CD4-positive, alpha-beta T cell treated with Interleukin-15 for 1 hour (primary cell): ENCODE measurements at regions not wholly inside any gene's neighbourhood (a gene's known extent, or its start where the extent isn't known, plus 50 kb on each side); places are given as distances from the start of the nearest gene placed in this dataset.

Experiments used
- DNase-seq: peaks from one replicate; pipeline ENCODE4 v3.0.0-alpha.2; 2020

DNA sequence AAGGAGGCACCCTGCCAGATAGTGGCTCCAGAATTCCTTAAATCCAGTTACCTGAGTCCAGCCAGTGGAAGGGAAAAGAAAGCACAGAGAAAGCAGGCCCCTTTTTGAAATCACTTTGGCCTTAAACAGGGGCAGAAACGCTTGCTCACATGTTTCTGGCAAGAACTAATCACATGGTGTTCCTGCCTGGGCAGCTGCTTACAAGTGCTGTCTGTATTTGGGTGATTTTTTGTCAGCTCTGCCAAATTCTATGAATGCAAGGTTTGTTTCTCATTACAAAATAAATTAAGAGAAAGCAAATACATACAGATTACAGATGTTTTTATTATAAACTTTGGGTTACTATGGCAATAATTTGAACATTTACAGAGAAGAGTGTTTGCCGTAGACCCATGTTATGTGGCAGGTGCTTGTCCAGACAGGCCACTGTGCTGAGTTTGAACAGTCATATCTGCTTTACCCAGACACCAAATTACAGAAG lies 1237.8 kb downstream of the SLITRK5 start:
- DNase-seq = no peak

DNA sequence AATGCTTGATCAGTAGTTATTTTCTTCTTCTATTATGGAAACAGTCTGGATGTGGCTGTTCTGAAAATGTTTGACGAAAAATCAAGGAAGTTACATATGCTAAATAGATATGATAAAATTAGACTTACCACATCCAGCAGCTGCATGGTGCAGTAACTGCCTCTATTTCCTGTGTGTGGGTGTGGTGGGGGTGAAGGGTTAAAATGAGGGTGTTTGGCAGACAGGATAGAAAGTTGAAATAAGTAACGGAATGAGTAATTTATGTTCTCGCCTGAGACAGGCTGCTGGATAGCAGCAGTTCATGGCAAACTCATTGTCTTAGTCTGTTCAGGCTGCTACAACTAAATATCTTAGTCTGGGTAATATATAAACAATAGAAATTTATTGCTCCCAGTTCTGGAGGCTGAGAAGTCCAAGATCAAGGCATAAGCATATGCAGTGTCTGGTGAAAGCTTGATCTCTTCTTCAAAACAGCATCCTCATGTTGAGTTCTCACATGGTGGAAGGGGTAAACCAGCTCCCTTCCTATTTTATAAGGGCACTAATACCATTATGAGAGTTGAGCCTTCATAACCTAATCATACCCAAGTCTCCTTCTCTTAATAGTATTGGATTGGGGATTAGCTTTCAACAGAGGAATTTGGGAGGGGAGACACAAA lies 1248.9 kb downstream of the SLITRK5 start:
- no peak for DNase-seq

DNA sequence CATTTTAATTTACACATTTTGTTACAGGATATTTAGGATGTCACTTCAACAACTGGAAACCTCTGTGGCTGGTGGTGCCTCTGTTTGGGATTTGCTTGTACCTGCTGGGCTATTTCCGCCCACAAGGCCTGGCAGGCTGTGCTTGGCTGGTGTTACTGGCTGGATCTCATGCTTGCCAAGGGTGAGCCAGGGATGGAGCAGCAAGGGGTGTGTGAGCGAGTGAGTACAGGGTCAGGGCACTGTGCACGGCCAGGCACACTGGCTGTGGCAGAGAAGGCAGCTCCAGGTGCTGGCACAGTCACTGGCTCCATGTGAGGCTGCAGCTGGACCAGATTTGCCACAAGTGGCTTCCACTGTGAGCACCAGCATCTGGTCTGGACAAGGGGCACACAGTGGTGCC lies 1254.8 kb downstream of the SLITRK5 start:
- DNase-seq = no peak

DNA sequence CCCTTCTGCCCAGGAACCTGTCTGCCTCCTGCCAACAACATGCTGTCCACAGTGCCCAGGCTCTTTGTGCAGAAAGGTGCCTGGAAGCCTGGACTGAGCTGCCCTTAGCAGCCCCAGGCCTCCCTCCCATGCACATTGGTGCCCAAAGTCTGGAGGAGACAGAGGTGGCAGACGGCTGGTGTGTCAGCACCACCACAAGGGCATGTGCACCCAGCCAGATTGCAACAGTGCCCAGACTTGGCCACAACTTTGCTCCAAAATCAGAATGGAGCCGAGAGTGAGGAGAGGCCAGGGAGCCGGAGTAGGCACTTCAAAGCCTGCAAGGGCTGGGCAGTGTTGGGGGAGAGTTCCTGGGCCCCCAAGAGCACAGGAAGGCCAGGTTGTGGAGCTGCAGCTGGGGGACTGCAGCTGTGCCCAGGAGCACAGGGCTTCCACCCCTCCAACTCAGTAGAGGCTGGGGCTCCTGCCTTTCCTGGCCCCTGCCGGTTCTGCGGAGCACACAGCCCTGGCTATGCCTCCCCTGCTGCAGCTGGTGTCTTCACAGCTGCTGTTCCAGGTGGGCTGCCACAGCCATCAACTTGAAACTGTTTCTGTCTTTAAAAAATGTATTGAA lies 1255.8 kb downstream of the SLITRK5 start:
- no peak for DNase-seq

DNA sequence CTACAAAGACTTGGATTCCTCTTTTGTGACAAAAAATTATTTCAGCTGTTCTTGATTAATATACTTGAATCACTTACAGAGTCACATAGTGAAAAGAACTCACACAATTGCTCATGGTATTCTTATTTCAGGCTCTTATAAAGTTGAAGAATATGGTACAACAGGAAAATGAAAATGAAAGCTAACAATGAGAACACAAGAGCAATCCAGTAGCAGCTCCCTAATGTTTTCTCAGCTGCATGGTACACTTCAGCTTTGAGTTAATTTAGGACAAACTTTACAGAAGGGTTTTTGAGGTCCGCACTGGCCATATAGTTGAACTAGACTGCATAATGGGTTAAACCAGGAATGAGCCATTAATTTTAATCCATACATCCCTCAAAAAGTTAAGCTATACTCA lies 1261.8 kb downstream of the SLITRK5 start:
- DNase-seq = no peak

DNA sequence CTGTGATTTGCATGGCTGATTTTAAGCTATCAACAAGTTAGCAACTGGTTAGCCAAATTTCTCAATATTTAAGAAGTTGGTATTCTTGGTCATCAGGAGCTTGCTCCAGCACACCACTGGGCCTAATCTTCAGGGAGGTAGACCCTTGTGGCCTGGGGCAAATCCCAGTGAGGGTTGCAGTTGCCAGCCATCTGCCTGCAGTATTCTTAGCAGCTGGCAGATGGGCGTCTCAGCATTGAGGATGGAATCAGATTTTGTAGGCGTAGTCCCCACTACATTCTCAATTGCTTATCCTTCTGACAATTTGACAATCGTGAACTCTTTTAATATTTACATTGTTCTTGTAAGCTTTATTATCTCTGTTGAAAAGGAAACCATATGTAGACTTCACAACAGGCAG lies 1266.2 kb downstream of the SLITRK5 start:
- no peak for DNase-seq

DNA sequence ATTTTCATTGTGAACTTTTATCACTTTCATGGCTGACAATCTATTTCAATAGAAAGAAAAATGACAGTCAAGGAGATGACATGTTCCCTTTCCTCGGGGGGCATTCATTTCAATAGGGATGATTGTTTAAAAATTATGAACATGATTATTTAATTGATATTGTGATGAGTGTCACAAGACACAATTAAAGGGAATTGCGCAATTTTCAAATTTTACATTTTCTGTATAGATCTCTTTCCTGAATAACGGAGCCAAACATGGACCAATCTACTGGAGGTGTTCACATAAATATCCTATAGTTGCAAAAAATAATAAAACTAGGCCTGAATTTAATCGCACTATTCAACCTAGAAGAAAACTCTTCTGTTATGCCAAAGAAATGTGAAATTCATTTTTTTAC lies 1274.6 kb downstream of the SLITRK5 start:
- no peak for DNase-seq

DNA sequence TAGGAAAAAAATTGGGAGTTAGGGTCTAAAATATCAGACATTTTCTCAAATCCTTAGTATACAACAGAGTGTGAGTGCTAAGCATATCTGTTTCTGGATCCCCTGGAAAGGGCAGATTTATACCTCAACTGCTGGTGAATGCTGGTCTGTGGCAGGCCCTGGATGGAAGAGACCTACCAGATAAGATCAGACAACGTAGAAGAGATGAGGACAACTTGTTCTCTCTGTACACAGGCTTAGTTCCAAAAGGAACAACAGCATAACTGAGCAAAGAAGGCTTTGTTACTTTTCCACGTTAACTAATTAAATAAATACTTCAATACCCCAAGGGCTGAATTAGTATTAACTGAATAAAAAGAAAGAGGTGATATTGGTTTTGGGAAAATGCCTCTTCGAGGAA lies 1277.3 kb downstream of the SLITRK5 start:
- no peak for DNase-seq

DNA sequence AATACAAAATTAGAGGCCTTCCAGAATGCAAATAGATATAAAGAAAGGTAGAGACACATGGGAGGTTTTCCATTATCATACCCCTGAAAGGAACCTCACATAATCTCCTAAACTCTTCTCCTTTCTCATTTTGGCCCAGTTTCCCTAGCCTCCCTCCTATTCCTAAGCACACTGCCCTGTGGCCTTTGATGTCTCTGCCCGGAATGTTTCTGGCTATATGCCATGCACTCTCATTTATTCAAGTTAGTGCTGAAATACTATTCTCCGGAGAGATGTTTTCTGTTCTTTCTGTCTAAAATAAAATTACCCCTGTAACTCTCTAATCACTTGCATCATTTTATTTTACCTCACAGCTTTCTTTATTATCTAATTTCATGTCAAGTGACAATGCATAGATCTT lies 1287.7 kb downstream of the SLITRK5 start:
- DNase-seq = no peak

DNA sequence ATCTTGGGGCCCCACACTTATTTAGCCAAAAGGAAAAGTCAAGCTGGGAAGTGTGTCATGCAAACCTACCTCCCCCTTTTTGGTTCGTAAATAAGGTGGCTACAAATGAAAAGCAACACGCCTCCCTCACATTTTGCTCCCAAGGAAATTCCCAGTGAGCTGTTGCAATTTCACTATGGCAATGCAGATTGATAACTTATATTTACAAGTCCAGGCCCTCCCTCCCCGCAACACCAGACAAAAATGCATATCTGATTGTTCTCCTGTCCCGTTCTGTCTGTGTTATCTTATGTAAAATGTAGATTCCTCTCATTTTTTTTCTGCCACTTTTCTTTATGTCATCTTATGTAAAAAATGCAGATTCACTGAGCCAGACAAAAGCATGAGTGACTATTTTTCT lies 1305.3 kb downstream of the SLITRK5 start:
- DNase-seq = no peak

DNA sequence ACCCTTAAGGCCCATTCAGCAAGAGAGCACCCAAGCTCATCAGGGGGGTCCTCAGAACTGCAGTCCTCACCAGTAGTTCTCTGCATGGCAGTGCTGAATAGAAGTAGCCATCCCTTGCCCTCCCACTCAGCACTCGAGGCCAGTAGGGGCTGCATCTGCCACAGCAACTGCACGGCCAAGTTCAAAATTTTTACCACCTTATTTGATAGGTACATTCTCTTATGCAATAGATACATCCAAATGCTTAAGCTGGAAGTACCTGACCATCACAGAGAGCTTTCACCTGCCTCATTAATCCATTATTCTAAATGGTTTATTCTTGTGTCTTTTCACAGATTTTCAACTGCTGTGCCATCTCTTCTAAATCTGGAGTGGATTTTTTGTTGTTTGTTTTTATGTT lies 1307.4 kb downstream of the SLITRK5 start:
- DNase-seq = no peak

DNA sequence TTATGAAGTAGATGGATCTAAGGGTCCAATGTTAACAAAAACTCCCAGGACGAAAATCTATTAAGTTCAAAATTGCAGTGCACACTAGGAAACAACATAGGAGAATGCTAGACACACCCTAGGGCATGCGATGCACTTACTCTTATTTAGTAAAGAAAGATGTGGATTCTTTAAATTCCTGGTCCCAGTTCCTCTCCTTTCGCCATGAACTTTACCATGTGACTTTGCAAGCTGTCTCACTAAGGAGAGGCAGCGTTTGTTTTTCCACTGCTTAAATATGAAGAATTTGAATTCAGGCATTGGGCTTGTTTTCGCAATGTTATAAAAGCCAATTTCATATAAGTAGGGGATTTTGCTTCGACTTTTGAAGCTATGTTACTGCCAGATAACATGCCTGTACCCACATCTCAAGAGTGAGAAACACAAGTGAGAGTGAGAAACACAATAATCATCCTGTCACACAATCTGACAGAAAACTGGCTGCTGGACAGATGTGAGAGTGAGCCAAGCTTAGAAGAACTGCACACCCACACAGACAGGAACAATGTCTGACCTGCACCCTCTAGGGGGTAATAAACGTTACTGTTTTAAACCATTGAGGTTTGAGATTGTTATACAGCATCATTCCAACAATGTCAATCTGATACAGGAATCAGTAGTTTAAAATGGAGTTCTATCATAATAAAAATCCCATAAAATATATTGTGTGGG lies 1308.4 kb downstream of the SLITRK5 start:
- no peak for DNase-seq

DNA sequence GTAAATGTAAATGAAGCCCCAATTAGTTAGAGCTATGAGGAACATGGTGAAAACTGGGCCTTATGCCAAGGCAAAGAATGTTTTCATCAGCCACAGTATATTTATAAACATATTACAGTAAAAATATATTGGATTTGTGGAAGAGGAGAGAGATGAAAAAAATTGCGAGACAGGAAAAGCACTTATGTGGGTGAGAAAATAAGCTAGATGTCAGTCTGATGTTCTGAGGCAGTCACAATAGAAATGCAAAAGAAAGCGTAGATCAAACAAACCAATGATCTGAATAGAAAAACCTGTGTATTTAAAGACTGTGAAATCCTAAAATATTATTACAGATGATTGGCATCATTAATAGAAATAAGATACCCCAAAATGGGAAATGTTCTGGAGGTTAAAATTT lies 1332.5 kb downstream of the SLITRK5 start:
- no peak for DNase-seq

DNA sequence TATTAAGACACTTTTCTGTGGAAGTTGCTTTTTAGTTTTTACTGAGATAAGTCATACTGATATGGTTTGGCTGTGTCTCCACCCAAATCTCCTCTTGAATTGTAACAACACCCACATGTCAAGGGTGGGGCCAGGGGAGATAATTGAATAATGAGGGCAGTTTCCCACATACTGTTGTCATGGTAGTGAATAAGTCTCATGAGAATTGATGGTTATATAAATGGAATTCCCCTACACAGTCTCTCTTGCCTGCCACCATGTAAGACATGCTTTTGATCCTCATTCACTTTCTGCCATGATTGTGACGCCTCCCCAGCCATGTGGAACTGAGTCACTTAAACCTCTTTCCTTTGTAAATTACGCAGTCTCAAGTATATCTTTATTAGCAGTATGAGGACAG lies 1340.4 kb downstream of the SLITRK5 start:
- DNase-seq = no peak

DNA sequence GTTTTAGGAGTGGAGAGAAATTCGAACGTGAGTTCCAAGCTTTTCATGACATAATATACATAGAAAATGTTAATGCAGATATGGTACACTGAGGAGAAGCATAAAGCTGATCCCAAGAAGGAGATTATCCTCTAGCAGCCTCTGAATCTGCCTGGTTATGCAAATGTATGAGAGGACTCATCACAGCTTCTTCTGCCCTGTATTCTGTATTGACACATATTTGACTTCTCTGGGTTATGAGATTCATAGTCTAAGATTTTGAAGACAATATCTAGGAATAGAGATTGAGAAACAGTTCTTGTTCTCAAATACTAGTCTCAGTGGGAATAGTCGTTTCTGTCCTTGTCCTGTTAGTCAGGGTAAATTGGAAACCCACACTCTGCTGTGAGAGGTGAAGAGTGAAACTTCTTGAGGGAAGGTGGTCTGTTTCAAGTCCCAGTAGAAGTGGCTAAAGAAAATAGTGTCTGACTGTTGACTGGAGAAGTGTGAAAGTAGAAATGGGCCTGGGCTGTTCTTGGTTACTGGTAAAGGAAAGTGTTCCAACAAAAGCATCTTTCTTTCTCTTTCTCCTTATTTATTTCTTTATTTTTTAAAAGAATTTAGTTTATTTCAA lies 1356.6 kb downstream of the SLITRK5 start:
- DNase-seq = no peak

DNA sequence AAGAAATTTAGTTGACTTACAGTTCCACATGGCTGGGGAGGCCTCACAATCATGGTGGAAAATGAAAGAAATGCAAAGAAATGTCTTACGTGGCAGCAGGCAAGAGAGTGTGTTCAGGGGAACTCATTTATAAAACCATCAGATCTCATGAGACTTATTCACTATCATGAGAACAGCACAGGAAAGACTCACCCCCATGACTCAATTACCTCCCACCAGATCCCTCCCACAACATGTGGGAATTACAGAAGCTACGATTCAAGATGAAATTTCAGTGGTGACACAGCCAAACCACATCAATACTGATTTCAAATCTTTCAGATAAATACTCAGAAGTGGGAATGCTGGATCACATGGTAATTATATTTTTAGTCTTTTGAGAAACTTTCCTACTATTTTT lies 1357.9 kb downstream of the SLITRK5 start:
- no peak for DNase-seq

DNA sequence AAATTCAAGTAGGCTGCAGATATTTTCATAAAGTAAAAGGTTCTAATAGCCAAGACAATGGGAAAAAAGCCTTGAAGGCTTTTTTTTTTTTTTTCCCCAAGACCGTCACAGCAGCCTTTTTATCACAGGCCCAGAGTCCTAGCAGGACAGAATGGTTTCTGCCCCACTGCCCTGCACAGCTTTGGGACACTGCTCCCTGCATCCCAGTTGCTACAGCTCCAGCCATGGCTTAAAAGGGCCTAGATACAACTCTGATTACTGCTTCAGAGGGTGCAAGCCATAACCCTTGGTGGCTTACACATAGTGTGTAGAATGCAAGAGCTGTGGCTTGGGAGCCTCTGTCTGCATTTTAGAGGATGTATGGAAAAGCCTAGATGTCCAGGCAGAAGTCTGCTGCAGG lies 1362.8 kb downstream of the SLITRK5 start:
- no peak for DNase-seq

DNA sequence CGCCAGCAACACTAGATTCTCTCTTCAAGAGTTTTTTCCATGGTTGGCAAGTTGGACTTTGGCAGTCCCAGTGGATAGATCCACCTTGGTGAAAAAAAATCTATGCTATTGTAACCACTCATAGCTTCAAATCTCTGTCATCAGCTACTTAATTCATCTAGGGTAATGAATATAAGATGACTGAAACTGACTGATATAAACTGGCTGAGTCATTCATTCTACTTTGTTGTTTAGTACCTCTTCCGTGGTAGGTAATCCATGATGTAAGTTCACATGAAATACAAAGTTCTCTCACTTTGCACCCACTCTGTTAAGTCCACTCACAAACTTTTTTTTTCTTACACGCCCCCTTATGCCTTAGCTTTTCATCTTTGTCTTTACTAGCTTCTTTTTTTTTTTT lies 1381.5 kb downstream of the SLITRK5 start:
- DNase-seq = no peak

DNA sequence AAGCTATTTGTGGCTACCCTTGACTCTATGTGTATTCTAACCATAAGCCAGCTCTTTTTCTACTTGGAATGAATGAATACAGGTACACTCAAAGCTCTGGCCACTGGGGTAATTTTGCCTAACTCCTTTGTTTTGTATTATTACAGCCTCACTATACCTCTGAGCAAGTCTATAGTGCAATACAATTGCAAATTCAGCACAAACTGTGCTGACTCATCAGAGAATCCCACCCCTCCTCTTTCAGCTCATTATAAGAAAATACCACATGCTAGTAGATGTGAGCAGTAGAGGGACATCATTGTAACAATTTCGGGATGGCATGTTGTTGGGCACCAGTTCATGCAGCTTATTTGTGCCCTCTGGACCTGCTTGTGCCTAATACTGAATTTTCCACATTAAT lies 1382.2 kb downstream of the SLITRK5 start:
- DNase-seq = no peak

DNA sequence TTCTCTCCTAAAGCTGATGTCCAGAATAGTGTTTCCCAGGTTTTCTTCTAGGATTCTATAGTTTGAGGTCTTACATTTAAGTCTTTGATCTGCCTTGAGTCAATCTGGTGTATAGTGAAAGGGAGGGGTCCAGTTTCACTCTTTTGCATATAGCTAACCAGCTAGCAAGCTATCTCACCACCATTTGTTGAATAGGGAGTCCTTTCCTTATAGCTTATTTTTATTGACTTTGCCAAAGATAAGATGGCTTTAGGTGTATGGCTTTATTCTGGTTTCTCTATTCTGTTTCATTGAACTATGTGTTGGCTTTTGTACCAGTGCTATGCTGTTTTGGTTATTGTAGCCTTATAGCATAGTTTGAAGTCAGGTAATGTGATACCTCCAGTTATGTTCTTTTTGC lies 1386.1 kb downstream of the SLITRK5 start:
- no peak for DNase-seq

DNA sequence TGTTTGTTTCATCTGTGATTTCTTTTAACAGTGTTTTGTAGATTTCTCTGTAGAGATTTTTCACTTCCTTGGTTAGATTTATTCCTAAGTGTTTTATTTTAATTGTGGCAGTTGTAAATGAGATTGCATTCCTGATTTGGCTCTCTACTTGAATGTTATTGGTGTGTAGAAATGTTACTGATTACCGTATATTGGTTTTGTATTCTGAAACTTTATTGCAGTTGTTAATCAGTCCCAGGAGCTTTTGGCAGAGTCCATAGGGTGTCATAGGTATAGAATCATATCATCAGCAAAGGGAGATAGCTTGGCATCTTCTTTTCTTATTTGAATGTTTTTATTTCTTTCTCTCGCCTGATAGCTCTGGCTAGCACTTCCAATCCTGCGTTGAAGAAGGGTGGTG lies 1386.7 kb downstream of the SLITRK5 start:
- DNase-seq = no peak

DNA sequence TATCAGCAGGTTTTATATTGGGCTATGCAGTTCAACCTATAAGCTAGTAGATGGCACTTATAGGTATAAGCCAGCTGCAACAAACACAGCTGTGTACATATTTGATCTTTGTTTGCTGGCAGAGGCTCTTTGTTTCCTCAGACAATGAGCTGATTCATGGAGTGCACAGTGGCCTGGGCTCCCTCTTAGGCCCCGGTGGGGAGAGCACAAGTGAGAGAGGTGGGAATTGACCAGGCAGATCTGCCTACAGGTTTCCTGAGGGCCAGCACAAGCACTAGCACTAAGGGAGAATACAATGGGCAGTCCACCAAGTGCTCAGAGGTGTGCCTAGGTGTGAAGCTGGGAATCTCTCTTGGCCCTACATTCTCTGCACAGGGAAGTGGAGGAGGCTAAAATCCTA lies 1390.7 kb downstream of the SLITRK5 start:
- no peak for DNase-seq

DNA sequence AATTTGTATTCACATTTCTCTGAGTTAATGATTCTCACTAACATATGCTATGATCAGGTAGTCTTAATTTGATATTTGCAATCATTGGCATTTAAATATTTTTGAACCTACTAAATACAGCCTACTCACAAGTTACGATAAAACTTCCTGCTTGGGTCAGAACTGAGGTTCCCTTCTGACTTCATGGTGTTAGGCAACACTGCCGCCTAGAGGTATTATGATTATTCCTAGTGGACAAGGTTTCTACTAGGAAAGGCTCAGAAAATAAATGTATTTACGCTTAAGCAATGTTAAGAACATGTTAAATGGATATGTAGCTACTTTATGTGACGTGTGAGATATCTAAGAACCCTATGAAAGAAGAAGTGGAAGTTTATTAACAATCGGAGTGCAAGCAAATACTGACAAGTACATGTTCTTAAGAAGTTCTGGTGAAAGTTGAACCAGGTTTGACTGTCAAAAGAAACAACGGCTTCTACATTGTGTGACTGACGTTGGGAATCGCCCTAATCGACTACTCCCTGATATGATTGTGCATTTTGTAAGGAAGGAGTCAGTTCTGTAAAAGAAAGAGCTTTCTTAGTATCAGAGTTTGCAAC lies 1395.8 kb downstream of the SLITRK5 start:
- DNase-seq = no peak

DNA sequence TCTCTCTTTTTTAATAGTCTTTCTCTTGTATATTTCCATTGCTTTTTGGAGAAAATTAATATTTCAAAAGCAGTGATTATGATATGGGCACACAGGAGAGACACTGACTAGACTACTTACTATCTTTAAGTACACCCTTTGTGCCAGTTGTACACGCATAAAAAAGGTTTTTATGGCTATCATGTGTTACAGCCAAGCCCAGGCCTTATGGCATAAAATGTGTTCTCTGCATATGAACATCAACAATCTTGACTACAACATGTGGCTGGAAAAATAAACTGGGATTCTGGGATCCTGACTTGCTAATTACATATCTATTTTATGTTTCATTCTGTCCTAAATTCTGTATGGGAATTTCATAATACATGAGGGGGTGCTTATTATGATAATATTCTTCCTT lies 1401.8 kb downstream of the SLITRK5 start:
- no peak for DNase-seq
